ENCODE measurements at regions not wholly inside any gene's neighbourhood (a gene's known extent, or its start where the extent isn't known, plus 50 kb on each side); places are given as distances from the start of the nearest gene placed in this dataset.

- no peaks in the 10 kb centered on the region for H3K36me3 Mint-ChIP-seq (ENCODE audit: insufficient read depth)
- H3K4me3 Mint-ChIP-seq (ENCODE audit: low read depth): no peak overlapping the region
- no peak overlapping the region for H3K27ac Mint-ChIP-seq
Observed at GRCh38 chr13:76754414-76754813, 131.8 kb downstream of the KCTD12 start.

GRCh38 chr13:76751278-76751677 is 134.9 kb downstream of the KCTD12 start:
- Mint-ChIP-seq H3K9me3 (ENCODE audit: low read depth) (no peaks in the 10 kb centered on the region), H3K4me1 (ENCODE audit: low read depth) (no peaks in the 10 kb centered on the region), H3K36me3 (ENCODE audit: insufficient read depth) (no peaks in the 10 kb centered on the region), H3K27ac (no peak overlapping the region), H3K4me3 (ENCODE audit: low read depth) (no peak overlapping the region), H3K27me3 (no peaks in the 10 kb centered on the region)
- TF ChIP-seq CTCF (IDR thresholded peaks at IDR 0.05; ENCODE audit: unreplicated experiment): no peak
- no peak for DNase-seq (ENCODE audit: low spot score, unreplicated experiment)

More at GRCh38 chr13:76754414-76754813, 131.8 kb downstream of the KCTD12 start:
- H3K4me1 Mint-ChIP-seq (ENCODE audit: low read depth): no peaks in the 10 kb centered on the region
- no peaks in the 10 kb centered on the region for H3K27me3 Mint-ChIP-seq
- TF ChIP-seq CTCF (IDR thresholded peaks at IDR 0.05; ENCODE audit: unreplicated experiment): no peak
- no peak for DNase-seq (ENCODE audit: low spot score, unreplicated experiment)
- no peaks in the 10 kb centered on the region for H3K9me3 Mint-ChIP-seq (ENCODE audit: low read depth)

- H3K4me3 Mint-ChIP-seq (ENCODE audit: low read depth): no peak overlapping the region
- TF ChIP-seq CTCF (IDR thresholded peaks at IDR 0.05; ENCODE audit: unreplicated experiment): no peak
Observed at GRCh38 chr13:76750126-76750525, 136.1 kb downstream of the KCTD12 start.

GRCh38 chr13:76745261-76746200 is 140.7 kb downstream of the KCTD12 start:
- no peak for TF ChIP-seq CTCF (IDR thresholded peaks at IDR 0.05; ENCODE audit: unreplicated experiment)
- Mint-ChIP-seq H3K36me3 (ENCODE audit: insufficient read depth) (no peaks in the 10 kb centered on the region), H3K27me3 (no peaks in the 10 kb centered on the region), H3K4me1 (ENCODE audit: low read depth) (no peaks in the 10 kb centered on the region), H3K4me3 (ENCODE audit: low read depth) (no peak overlapping the region), H3K27ac (no peak overlapping the region), H3K9me3 (ENCODE audit: low read depth) (peaks cover 7% of the 10 kb centered on the region)
- no peak for DNase-seq (ENCODE audit: low spot score, unreplicated experiment)

More at GRCh38 chr13:76750126-76750525, 136.1 kb downstream of the KCTD12 start:
- no peaks in the 10 kb centered on the region for H3K27me3 Mint-ChIP-seq
- no peaks in the 10 kb centered on the region for H3K9me3 Mint-ChIP-seq (ENCODE audit: low read depth)
- no peaks in the 10 kb centered on the region for H3K4me1 Mint-ChIP-seq (ENCODE audit: low read depth)
- H3K36me3 Mint-ChIP-seq (ENCODE audit: insufficient read depth): no peaks in the 10 kb centered on the region
- no peak overlapping the region for H3K27ac Mint-ChIP-seq
- DNase-seq (ENCODE audit: low spot score, unreplicated experiment): no peak

GRCh38 chr13:76741624-76742023 is 144.6 kb downstream of the KCTD12 start:
- H3K4me3 Mint-ChIP-seq (ENCODE audit: low read depth): no peak overlapping the region
- H3K36me3 Mint-ChIP-seq (ENCODE audit: insufficient read depth): no peaks in the 10 kb centered on the region
- DNase-seq (ENCODE audit: low spot score, unreplicated experiment): no peak

More at GRCh38 chr13:76741624-76742023, 144.6 kb downstream of the KCTD12 start:
- peaks cover 7% of the 10 kb centered on the region for H3K9me3 Mint-ChIP-seq (ENCODE audit: low read depth)
- H3K27me3 Mint-ChIP-seq: no peaks in the 10 kb centered on the region
- H3K4me1 Mint-ChIP-seq (ENCODE audit: low read depth): peaks cover 9% of the 10 kb centered on the region
- H3K27ac Mint-ChIP-seq: no peak overlapping the region
- no peak for TF ChIP-seq CTCF (IDR thresholded peaks at IDR 0.05; ENCODE audit: unreplicated experiment)
